ENCODE measurements at regions not wholly inside any gene's neighbourhood (a gene's known extent, or its start where the extent isn't known, plus 50 kb on each side); places are given as distances from the start of the nearest gene placed in this dataset.
"Not testable (repeated sequence)": the region's sequence is repeated elsewhere in the genome, so short reads cannot be mapped to it uniquely, and the experiment has no call there.

DNA sequence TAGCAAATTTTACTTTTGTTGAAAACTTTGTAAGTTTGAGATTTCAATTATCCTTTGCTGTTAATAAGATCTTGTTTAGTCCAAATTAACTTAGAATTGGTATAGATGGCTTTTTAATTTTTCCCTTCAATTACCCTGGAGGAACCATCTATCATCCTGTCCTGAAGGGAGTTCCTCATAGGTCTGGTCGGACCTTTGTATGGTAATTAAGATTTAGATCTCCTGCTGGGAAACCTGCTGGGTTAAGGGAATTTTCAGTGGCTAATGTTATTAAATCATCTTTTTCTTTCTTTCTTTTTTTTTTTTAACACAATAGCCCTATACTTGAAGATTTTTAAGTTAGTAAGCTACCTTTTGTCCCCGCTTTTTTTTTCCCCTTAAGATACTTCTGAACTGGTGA lies 63.0 kb upstream of the PRMT8 start:
- Histone ChIP-seq H3K9ac (ENCODE audit: low read length) (no peak overlapping the region), H3K4me3 (ENCODE audit: low read length) (no peak overlapping the region), H2AFZ (ENCODE audit: low read depth, low read length) (no peak overlapping the region), H3K79me2 (ENCODE audit: low read length) (no peaks in the 10 kb centered on the region), H3K27ac (ENCODE audit: low read length) (no peak overlapping the region), H3K9me3 (ENCODE audit: insufficient read depth, low read length) (no peaks in the 10 kb centered on the region), H3K4me1 (ENCODE audit: low read length) (no peaks in the 10 kb centered on the region), H4K20me1 (ENCODE audit: insufficient read depth, low read length) (no peaks in the 10 kb centered on the region), H3K36me3 (replicated peaks; ENCODE audit: low read depth, low read length) (no peaks in the 10 kb centered on the region), H3K4me2 (ENCODE audit: low read length) (no peak overlapping the region), H3K27me3 (ENCODE audit: low read depth, low read length) (peaks cover 6% of the 10 kb centered on the region)
- TF ChIP-seq CTCF (IDR thresholded peaks at IDR 0.05; ENCODE audit: low read depth, low read length) (no peak), EZH2phosphoT487 (IDR thresholded peaks at IDR 0.05; ENCODE audit: low read depth) (no peak)

DNA sequence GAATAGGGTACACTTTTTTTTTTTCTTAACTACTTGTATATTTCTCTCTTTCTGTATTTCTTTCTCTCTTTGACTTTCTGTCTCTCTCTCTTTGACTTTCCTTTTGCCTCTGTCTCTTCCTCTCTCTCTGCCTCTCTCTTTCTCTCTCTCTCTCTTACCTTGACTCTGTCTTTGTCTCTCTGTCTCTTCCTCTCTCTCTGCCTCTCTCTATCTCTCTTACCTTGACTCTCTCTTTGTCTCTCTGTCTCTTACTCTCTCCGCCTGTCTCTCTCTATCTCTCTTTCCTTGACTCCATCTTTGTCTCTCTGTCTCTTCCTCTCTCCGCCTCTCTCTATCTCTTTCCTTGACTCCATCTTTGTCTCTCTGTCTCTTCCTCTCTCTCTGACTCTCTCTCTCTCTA lies 62.4 kb upstream of the PRMT8 start:
- Histone ChIP-seq H3K9me3 (ENCODE audit: insufficient read depth, low read length) (no peaks in the 10 kb centered on the region), H3K4me3 (ENCODE audit: low read length) (no peak overlapping the region), H3K4me1 (ENCODE audit: low read length) (no peaks in the 10 kb centered on the region), H3K27me3 (ENCODE audit: low read depth, low read length) (peaks cover 6% of the 10 kb centered on the region), H3K79me2 (ENCODE audit: low read length) (no peaks in the 10 kb centered on the region), H3K36me3 (replicated peaks; ENCODE audit: low read depth, low read length) (no peaks in the 10 kb centered on the region), H2AFZ (ENCODE audit: low read depth, low read length) (no peak overlapping the region), H3K9ac (ENCODE audit: low read length) (no peak overlapping the region), H3K4me2 (ENCODE audit: low read length) (no peak overlapping the region), H4K20me1 (ENCODE audit: insufficient read depth, low read length) (no peaks in the 10 kb centered on the region), H3K27ac (ENCODE audit: low read length) (no peak overlapping the region)
- TF ChIP-seq CTCF (IDR thresholded peaks at IDR 0.05; ENCODE audit: low read depth, low read length) (no peak), EZH2phosphoT487 (IDR thresholded peaks at IDR 0.05; ENCODE audit: low read depth) (no peak)

GRCh38 chr12:3429523-3429922 lies 61.5 kb upstream of the PRMT8 start:
- H3K79me2 ChIP-seq (ENCODE audit: low read length); H3K9ac ChIP-seq (ENCODE audit: low read length); H3K4me2 ChIP-seq (ENCODE audit: low read length); H4K20me1 ChIP-seq (ENCODE audit: insufficient read depth, low read length); H3K36me3 ChIP-seq (replicated peaks; ENCODE audit: low read depth, low read length); H3K27ac ChIP-seq (ENCODE audit: low read length); H3K9me3 ChIP-seq (ENCODE audit: insufficient read depth, low read length); H3K4me3 ChIP-seq (ENCODE audit: low read length); H3K27me3 ChIP-seq (ENCODE audit: low read depth, low read length); H2AFZ ChIP-seq (ENCODE audit: low read depth, low read length); H3K4me1 ChIP-seq (ENCODE audit: low read length): not testable (repeated sequence)

DNA sequence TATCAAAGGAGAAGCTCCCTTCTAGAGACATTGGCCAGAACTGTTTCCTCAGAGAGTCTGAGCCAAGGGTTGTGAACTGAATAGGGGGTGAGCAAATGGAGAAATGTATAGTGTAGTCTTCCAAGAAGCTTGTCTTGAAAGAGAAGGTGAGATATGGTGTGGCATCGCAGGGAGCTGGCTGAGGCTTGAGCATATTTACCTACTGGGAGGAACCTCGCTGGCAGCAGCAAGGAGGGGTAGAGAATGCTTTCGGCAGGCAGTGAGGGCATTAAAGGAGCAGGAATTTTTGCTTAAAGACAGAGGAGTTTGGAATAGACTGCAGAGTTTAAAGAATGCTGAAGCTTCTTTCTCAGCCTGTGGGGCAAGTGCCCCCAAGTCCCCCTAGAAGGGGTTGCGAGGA lies 59.3 kb upstream of the PRMT8 start:
- no peak overlapping the region for H3K4me3 ChIP-seq (ENCODE audit: low read length)
- H3K36me3 ChIP-seq (replicated peaks; ENCODE audit: low read depth, low read length) = no peaks in the 10 kb centered on the region
- H3K27ac ChIP-seq (ENCODE audit: low read length) = no peak overlapping the region
- no peaks in the 10 kb centered on the region for H3K79me2 ChIP-seq (ENCODE audit: low read length)
- no peaks in the 10 kb centered on the region for H3K4me1 ChIP-seq (ENCODE audit: low read length)
- no peaks in the 10 kb centered on the region for H4K20me1 ChIP-seq (ENCODE audit: insufficient read depth, low read length)
- H3K4me2 ChIP-seq (ENCODE audit: low read length) = peak overlapping the region; percentile 13; the same call in 1 of the 2 replicates
- H2AFZ ChIP-seq (ENCODE audit: low read depth, low read length) = 0 out of 2 replicates have a peak overlapping the region, but pooled peaks have one; percentile 25
- H3K9me3 ChIP-seq (ENCODE audit: insufficient read depth, low read length) = no peaks in the 10 kb centered on the region
- TF ChIP-seq EZH2phosphoT487 (IDR thresholded peaks at IDR 0.05; ENCODE audit: low read depth) = no peak
- TF ChIP-seq CTCF (IDR thresholded peaks at IDR 0.05; ENCODE audit: low read depth, low read length) = no peak
- peaks cover 6% of the 10 kb centered on the region; the same call in 1 of the 2 replicates for H3K27me3 ChIP-seq (ENCODE audit: low read depth, low read length)
- no peak overlapping the region for H3K9ac ChIP-seq (ENCODE audit: low read length)
